ENCODE measurements at regions not wholly inside any gene's neighbourhood (a gene's known extent, or its start where the extent isn't known, plus 50 kb on each side); places are given as distances from the start of the nearest gene placed in this dataset.
"Not testable (repeated sequence)": the region's sequence is repeated elsewhere in the genome, so short reads cannot be mapped to it uniquely, and the experiment has no call there.

- Histone ChIP-seq H3K27me3 (no peaks in the 10 kb centered on the region), H3K27ac (no peak overlapping the region), H3K9me3 (no peaks in the 10 kb centered on the region), H3K4me1 (peaks cover 0 to 33% of the 10 kb centered on the region in 2 donors), H3K4me3 (no peak overlapping the region), H3K36me3 (no peaks in the 10 kb centered on the region)
- no peak for TF ChIP-seq CTCF (IDR thresholded peaks at IDR 0.05)
- no peak for DNase-seq (ENCODE audit: low spot score)
Measured at GRCh38 chr7:29649028-29649716, 85.5 kb downstream of the PRR15 start.

- Histone ChIP-seq H3K27ac (no peak overlapping the region), H3K27me3 (no peaks in the 10 kb centered on the region), H3K4me1 (peaks cover 0 to 33% of the 10 kb centered on the region in 2 donors), H3K4me3 (no peak overlapping the region), H3K36me3 (no peaks in the 10 kb centered on the region), H3K9me3 (no peaks in the 10 kb centered on the region)
- TF ChIP-seq CTCF (IDR thresholded peaks at IDR 0.05): no peak
- no peak for DNase-seq (ENCODE audit: low spot score)
Measured at GRCh38 chr7:29649876-29650275, 86.2 kb downstream of the PRR15 start.

- no peak overlapping the region for H3K4me3 ChIP-seq
- peaks cover 0 to 23% of the 10 kb centered on the region in 2 donors for H3K4me1 ChIP-seq
- H3K27me3 ChIP-seq: no peaks in the 10 kb centered on the region
- no peak for DNase-seq (ENCODE audit: low spot score)
- no peaks in the 10 kb centered on the region for H3K36me3 ChIP-seq
- H3K9me3 ChIP-seq: no peaks in the 10 kb centered on the region
- TF ChIP-seq CTCF (IDR thresholded peaks at IDR 0.05): no peak
- H3K27ac ChIP-seq: no peak overlapping the region
Measured at GRCh38 chr7:29651477-29651876, 87.8 kb downstream of the PRR15 start.

- DNase-seq (ENCODE audit: low spot score): no peak
- H3K9me3 ChIP-seq: no peaks in the 10 kb centered on the region
- no peaks in the 10 kb centered on the region for H3K27me3 ChIP-seq
- H3K27ac ChIP-seq: peak overlapping the region in 1 of 2 donors; percentile 35
- H3K4me3 ChIP-seq: no peak overlapping the region
- TF ChIP-seq CTCF (IDR thresholded peaks at IDR 0.05): no peak
- H3K36me3 ChIP-seq: no peaks in the 10 kb centered on the region
- peaks cover 0 to 13% of the 10 kb centered on the region in 2 donors for H3K4me1 ChIP-seq
Measured at GRCh38 chr7:29652556-29652955, 88.9 kb downstream of the PRR15 start.

- not testable (repeated sequence) for H3K27ac ChIP-seq; H3K9me3 ChIP-seq; H3K27me3 ChIP-seq; DNase-seq (ENCODE audit: low spot score); H3K36me3 ChIP-seq; H3K4me1 ChIP-seq; H3K4me3 ChIP-seq
Measured at GRCh38 chr7:29654340-29654739, 90.7 kb downstream of the PRR15 start.

GRCh38 chr7:29657288-29657687 lies 93.7 kb downstream of the PRR15 start:
- Histone ChIP-seq H3K27me3 (no peaks in the 10 kb centered on the region), H3K27ac (no peak overlapping the region), H3K4me1 (peaks cover 0 to 5% of the 10 kb centered on the region in 2 donors), H3K36me3 (no peaks in the 10 kb centered on the region), H3K4me3 (no peak overlapping the region), H3K9me3 (no peaks in the 10 kb centered on the region)
- TF ChIP-seq CTCF (IDR thresholded peaks at IDR 0.05): no peak
- no peak for DNase-seq (ENCODE audit: low spot score)
